Nephron (organoid): ENCODE measurements at regions not wholly inside any gene's neighbourhood (a gene's known extent, or its start where the extent isn't known, plus 50 kb on each side); places are given as distances from the start of the nearest gene placed in this dataset.

Experiments used
- H3K27ac Mint-ChIP-seq, 3 experiments: 2 replicates each; pipeline ENCODE4 v1.8.0; 2020; ENCODE audit warnings: mixed read lengths in 3 of 3, mild to moderate bottlenecking in 2 of 3, moderate library complexity in 1 of 3
- H3K27me3 Mint-ChIP-seq: 2 replicates; pipeline ENCODE4 v1.8.0; 2021; ENCODE audit warnings: low read depth, mild to moderate bottlenecking, moderate library complexity, mixed read lengths
- H3K36me3 Mint-ChIP-seq: 2 replicates; pipeline ENCODE4 v1.8.0; 2020; ENCODE audit warnings: low read depth, mixed read lengths
- H3K4me1 Mint-ChIP-seq: 2 replicates; pipeline ENCODE4 v1.8.0; 2020; ENCODE audit warnings: mixed read lengths
- H3K4me3 Mint-ChIP-seq, 3 experiments: 2 replicates each; pipeline ENCODE4 v1.8.0; 2020; ENCODE audit warnings: mild to moderate bottlenecking in 3 of 3, mixed read lengths in 3 of 3, moderate library complexity in 2 of 3
- H3K9me3 Mint-ChIP-seq: 2 replicates; pipeline ENCODE4 v1.8.0; 2020; ENCODE audit warnings: mixed read lengths
- TF ChIP-seq, protein P1 (sequence below), 3 experiments: fragments of 200-600 bp; sonication (generic); IDR thresholded peaks; one replicate each; pipeline ENCODE4 v1.5.0; 2021; ENCODE audit warnings: antibody characterized with exemption in 3 of 3; ENCODE audit not compliant: unreplicated experiment in 3 of 3

DNA sequence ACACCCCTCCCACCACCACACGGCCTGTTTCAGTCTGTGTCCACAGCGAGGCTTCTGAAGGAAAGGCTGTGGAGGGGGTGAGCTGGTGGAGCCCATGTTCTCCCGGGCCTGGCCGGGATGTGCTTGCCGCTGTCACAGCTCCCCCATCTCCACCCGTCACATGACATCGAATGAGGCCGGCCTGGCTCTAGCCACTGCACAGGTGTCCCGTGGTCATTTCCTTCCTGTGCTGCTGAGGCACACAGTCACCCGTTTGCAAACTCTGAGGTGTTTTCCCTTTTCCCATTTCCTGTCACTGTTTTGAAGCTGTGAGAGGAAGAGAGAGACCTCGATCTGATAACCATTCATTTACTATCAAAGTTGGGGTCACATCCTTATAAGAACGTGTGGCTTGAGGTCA, 55.7 kb upstream of the CLDN5 start:
- H3K27me3 Mint-ChIP-seq, result peaks cover 24% of the 10 kb centered on the region
- peaks cover under 1% of the 10 kb centered on the region for H3K4me1 Mint-ChIP-seq

DNA sequence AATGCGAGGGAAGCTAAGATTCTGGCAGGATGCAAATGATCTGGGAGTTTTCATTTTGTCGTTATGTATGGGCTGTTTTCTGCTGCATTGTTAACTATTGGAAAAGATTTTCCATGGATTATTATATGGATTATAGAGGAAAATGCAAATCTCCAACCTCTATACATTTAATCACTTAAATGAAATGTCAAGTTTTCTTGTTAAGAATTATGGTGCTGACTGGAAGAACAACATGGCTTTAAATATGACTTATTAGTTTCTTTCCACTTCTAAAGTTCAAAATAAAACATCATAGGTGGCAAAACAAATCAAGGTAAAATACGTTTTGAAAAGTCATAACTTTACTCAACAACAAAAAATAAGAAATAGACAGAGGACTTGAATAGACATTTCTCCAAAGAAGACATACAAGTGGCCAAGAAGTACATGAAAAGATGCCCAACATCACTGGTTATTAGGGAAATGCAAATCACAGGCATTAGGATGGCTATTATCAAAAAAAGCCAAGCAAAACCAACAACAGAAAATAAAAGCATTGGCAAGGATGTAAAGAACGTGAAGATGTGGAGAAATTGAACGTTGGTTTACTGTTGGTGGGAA, 56.2 kb upstream of the CLDN5 start:
- peaks cover 5% of the 10 kb centered on the region for H3K4me1 Mint-ChIP-seq
- TF ChIP-seq, protein P1, sequence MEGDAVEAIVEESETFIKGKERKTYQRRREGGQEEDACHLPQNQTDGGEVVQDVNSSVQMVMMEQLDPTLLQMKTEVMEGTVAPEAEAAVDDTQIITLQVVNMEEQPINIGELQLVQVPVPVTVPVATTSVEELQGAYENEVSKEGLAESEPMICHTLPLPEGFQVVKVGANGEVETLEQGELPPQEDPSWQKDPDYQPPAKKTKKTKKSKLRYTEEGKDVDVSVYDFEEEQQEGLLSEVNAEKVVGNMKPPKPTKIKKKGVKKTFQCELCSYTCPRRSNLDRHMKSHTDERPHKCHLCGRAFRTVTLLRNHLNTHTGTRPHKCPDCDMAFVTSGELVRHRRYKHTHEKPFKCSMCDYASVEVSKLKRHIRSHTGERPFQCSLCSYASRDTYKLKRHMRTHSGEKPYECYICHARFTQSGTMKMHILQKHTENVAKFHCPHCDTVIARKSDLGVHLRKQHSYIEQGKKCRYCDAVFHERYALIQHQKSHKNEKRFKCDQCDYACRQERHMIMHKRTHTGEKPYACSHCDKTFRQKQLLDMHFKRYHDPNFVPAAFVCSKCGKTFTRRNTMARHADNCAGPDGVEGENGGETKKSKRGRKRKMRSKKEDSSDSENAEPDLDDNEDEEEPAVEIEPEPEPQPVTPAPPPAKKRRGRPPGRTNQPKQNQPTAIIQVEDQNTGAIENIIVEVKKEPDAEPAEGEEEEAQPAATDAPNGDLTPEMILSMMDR (IDR thresholded peaks at IDR 0.05; ENCODE audit: unreplicated experiment in 3 of 3), result no peak
- peaks cover 24% of the 10 kb centered on the region for H3K27me3 Mint-ChIP-seq
- no peaks in the 10 kb centered on the region for H3K36me3 Mint-ChIP-seq
- no peak overlapping the region for H3K27ac Mint-ChIP-seq
- H3K4me3 Mint-ChIP-seq, result no peak overlapping the region
- no peaks in the 10 kb centered on the region for H3K9me3 Mint-ChIP-seq

More for the DNA sequence above, 55.7 kb upstream of the CLDN5 start:
- H3K27ac Mint-ChIP-seq, result no peak overlapping the region
- no peaks in the 10 kb centered on the region for H3K36me3 Mint-ChIP-seq
- TF ChIP-seq, protein P1 (IDR thresholded peaks at IDR 0.05; ENCODE audit: unreplicated experiment in 3 of 3), result no peak
- H3K4me3 Mint-ChIP-seq, result no peak overlapping the region
- H3K9me3 Mint-ChIP-seq, result no peaks in the 10 kb centered on the region

DNA sequence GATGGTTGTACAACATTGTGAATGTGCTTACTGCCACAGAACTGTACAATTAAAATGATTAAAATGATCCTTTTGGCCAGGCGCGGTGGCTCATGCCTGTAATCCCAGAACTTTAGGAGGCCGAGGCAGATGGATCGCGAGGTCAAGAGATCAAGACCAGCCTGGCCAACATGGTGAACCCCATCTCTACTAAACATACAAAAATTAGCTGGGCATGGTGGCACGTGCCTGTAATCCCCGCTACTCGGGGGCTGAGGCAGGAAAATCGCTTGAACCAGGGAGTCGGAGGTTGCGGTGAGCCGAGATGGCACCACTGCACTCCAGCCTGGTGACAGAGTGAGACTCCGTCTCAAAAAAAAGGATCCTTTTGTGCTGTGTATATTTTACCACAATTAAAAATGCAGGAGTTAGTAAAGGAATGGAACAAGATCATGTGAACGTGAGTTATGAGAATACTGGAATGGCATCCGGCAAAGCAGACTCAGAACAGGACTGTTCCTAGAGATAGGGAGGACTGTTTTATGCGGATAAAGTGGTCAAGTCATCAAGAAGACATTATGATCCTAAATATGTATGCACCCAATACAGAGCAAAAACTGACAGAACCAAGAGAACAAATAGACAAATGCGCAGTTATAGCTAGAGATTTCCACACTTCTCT, 58.0 kb upstream of the CLDN5 start:
- Mint-ChIP-seq H3K27ac (no peak overlapping the region), H3K4me3 (no peak overlapping the region), H3K9me3 (no peaks in the 10 kb centered on the region), H3K4me1 (peaks cover 6% of the 10 kb centered on the region), H3K36me3 (no peaks in the 10 kb centered on the region), H3K27me3 (peaks cover 24% of the 10 kb centered on the region)
- TF ChIP-seq, protein P1 (IDR thresholded peaks at IDR 0.05; ENCODE audit: unreplicated experiment in 3 of 3), result no peak

DNA sequence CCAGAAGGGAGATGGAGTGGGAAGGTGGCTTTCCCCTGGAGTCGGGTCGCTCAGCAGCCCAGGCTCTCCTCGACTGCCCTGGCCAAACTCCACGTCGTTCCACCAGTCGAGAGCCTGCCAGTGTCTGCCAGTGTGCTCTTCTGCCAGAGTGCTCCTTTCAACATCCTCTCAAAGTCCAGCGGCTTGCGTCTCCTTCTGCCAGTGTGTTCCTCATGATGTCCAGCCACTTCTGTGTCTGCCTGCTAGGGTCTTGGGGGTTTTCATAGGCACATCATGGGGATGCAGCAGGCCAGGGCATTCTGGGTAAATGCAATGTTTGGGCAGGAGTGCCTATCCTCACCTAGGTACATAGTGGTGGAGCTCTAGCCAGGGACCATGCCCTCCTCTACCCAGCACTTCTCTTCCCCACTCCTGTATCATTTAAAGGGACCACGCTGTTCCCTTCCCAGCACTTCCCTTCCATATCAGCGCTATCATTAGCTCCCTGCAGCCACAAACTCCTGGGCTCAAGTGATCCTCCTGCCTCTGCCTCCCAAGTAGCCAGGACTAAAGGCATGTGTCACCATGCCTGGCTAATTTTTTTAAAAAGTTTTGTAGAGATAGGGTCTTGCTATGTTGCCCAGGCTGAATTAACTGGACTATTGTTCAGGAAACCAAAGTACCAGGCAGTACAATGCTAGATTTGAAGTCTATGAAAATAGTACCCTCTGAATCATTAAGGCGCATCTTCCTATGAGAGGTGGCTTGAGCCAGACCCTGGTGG, 62.9 kb upstream of the CLDN5 start:
- Mint-ChIP-seq H3K27me3 (peaks cover 24% of the 10 kb centered on the region), H3K4me1 (peaks cover 6% of the 10 kb centered on the region), H3K27ac (no peak overlapping the region), H3K9me3 (no peaks in the 10 kb centered on the region), H3K36me3 (no peaks in the 10 kb centered on the region), H3K4me3 (no peak overlapping the region)
- TF ChIP-seq, protein P1 (IDR thresholded peaks at IDR 0.05; ENCODE audit: unreplicated experiment in 3 of 3), result no peak

DNA sequence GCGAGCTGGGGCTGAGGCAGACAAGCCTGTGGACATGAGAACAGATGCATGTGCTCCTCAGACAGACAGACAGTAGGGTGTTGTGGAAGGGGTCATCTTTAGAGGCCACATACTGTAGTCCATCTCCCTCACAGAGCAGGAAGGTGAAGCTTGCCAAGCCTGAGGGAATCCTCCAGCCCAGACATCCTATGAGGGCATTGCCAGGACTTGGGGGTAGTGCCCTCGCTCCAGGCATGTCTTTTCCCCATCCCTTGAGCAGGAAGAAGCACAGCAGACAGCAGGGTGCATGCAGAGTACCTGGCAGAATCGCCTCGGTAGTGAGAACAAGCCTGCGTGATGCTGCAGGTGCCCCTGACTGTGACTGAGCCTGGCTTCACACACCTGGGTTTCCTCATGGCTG, 66.5 kb upstream of the CLDN5 start:
- no peaks in the 10 kb centered on the region for H3K36me3 Mint-ChIP-seq
- no peak overlapping the region for H3K4me3 Mint-ChIP-seq
- TF ChIP-seq, protein P1 (IDR thresholded peaks at IDR 0.05; ENCODE audit: unreplicated experiment in 3 of 3), result no peak
- no peaks in the 10 kb centered on the region for H3K9me3 Mint-ChIP-seq
- peaks cover 19% of the 10 kb centered on the region for H3K27me3 Mint-ChIP-seq
- H3K27ac Mint-ChIP-seq, result no peak overlapping the region
- H3K4me1 Mint-ChIP-seq, result no peaks in the 10 kb centered on the region
